SK-N-SH (cell line): ENCODE measurements at regions not wholly inside any gene's neighbourhood (a gene's known extent, or its start where the extent isn't known, plus 50 kb on each side); places are given as distances from the start of the nearest gene placed in this dataset.

Experiments used
- CTCF ChIA-PET: fragments of 300-600, 350-600 bp; formaldehyde crosslinking; extraction: SDS; loops from one replicate; lab custom pipeline; 2021; lab: Yijun Ruan, JAX
- POLR2A ChIA-PET: fragments of 350-600 bp; sonication (Branson Sonifier 250); formaldehyde crosslinking; extraction: SDS; loops from one replicate; lab custom pipeline; 2020; ENCODE audit warnings: antibody characterized with exemption, inconsistent platforms; lab: Yijun Ruan, JAX
- DNase-seq: peaks from one replicate; pipeline ENCODE4 v3.0.0; 2012
- H2AFZ ChIP-seq: fragments of 200-600 bp; sonication (generic); 2 replicates; pipeline ENCODE4 v1.8.1; 2016; ENCODE audit warnings: antibody characterized with exemption, mild to moderate bottlenecking, low read depth
- H3F3A ChIP-seq: fragments of 200-600 bp; sonication (generic); replicated peaks from 2 replicates; pipeline ENCODE3; 2016; ENCODE audit warnings: antibody characterized with exemption, mild to moderate bottlenecking; ENCODE audit not compliant: insufficient read depth
- H3K27ac ChIP-seq, 2 experiments: fragments of 200-500 bp in 1 of 2; fragments of 200-600 bp in 1 of 2; sonication (Bioruptor generic) in 1 of 2; sonication (generic), shearing (Covaris generic) in 1 of 2; 2 replicates each; pipeline versions ENCODE4 v1.5.1 to v1.6.1; 2014 to 2016; ENCODE audit warnings: low read depth in 2 of 2, inconsistent platforms in 1 of 2, low read length in 1 of 2, mild to moderate bottlenecking in 1 of 2, mixed read lengths in 1 of 2
- H3K27me3 ChIP-seq: fragments of 200-600 bp; sonication (generic), shearing (Covaris generic); 2 replicates; pipeline ENCODE4 v1.6.1; 2016; ENCODE audit warnings: mixed run types; ENCODE audit not compliant: insufficient read depth
- H3K36me3 ChIP-seq, 2 experiments: fragments of 200-500 bp in 1 of 2; fragments of 200-600 bp in 1 of 2; sonication (Bioruptor generic) in 1 of 2; sonication (generic) in 1 of 2; replicated peaks in 1 of 2; 2 replicates each; pipeline versions ENCODE3 to v1.5.1; 2014 to 2016; ENCODE audit warnings: low read length in 1 of 2, mild to moderate bottlenecking in 1 of 2; ENCODE audit not compliant: insufficient read depth in 2 of 2, control insufficient read depth in 1 of 2
- H3K4me1 ChIP-seq, 2 experiments: fragments of 200-500 bp in 1 of 2; fragments of 200-600 bp in 1 of 2; sonication (Bioruptor generic) in 1 of 2; sonication (generic), shearing (Covaris generic) in 1 of 2; 2 replicates each; pipeline versions ENCODE4 v1.5.1 to v1.6.1; 2014 to 2016; ENCODE audit warnings: low read depth in 1 of 2, low read length in 1 of 2, mixed run types in 1 of 2; ENCODE audit not compliant: insufficient read depth in 2 of 2, control insufficient read depth in 1 of 2
- H3K4me2 ChIP-seq: fragments of 200-600 bp; sonication (generic), shearing (Covaris generic); 2 replicates; pipeline ENCODE4 v1.6.1; 2017; ENCODE audit warnings: mixed run types
- H3K4me3 ChIP-seq, 2 experiments: fragments of 200-500 bp in 1 of 2; fragments of 200-600 bp in 1 of 2; sonication (Bioruptor generic) in 1 of 2; sonication (generic), shearing (Covaris generic) in 1 of 2; 2 replicates each; pipeline versions ENCODE4 v1.5.1 to v1.8.1; 2014 to 2016; ENCODE audit warnings: low read depth in 2 of 2, inconsistent platforms in 1 of 2, low read length in 1 of 2, mild to moderate bottlenecking in 1 of 2, mixed read lengths in 1 of 2, moderate library complexity in 1 of 2
- H3K79me2 ChIP-seq: fragments of 200-600 bp; sonication (generic); 2 replicates; pipeline ENCODE4 v1.8.1; 2017; ENCODE audit warnings: mild to moderate bottlenecking; ENCODE audit not compliant: insufficient read depth
- H3K9ac ChIP-seq: fragments of 200-600 bp; sonication (generic); 2 replicates; pipeline ENCODE4 v1.6.1; 2017; ENCODE audit warnings: mixed run types
- H3K9me2 ChIP-seq: fragments of 200-600 bp; sonication (generic); 2 replicates; pipeline ENCODE4 v1.6.1; 2017; ENCODE audit warnings: mixed run types
- H3K9me3 ChIP-seq: fragments of 200-600 bp; sonication (generic); 2 replicates; pipeline ENCODE4 v1.6.1; 2017; ENCODE audit warnings: mixed run types, mild to moderate bottlenecking, moderate library complexity
- H4K20me1 ChIP-seq: fragments of 200-600 bp; sonication (generic); 2 replicates; pipeline ENCODE4 v1.6.1; 2017; ENCODE audit warnings: mild to moderate bottlenecking, mixed run types; ENCODE audit not compliant: insufficient read depth
- CHD2 ChIP-seq: fragments of 150-350 bp; IDR thresholded peaks from 2 replicates; pipeline ENCODE4 v1.6.1; 2018; ENCODE audit warnings: low read length; ENCODE audit not compliant: partially characterized antibody
- CTCF ChIP-seq: fragments of 200-600 bp; sonication (generic); IDR thresholded peaks from 2 replicates; pipeline ENCODE4 v1.6.1; 2017; ENCODE audit warnings: antibody characterized with exemption, mild to moderate bottlenecking, moderate library complexity
- EP300 ChIP-seq, 2 experiments: IDR thresholded peaks; 2 replicates each; pipeline versions ENCODE4 v1.4.0 to v1.6.1; 2012; ENCODE audit warnings: borderline replicate concordance in 1 of 2, low read depth in 1 of 2, low read length in 1 of 2
- EZH2phosphoT487 ChIP-seq: fragments of 200-600 bp; sonication (generic); IDR thresholded peaks from 2 replicates; pipeline ENCODE4 v1.6.1; 2017; ENCODE audit warnings: low read depth, mixed run types, mild to moderate bottlenecking, antibody characterized with exemption, moderate library complexity, borderline replicate concordance
- FOSL2 ChIP-seq: IDR thresholded peaks from 2 replicates; pipeline ENCODE4 v1.4.0; 2012; ENCODE audit warnings: low read depth, mild to moderate bottlenecking, moderate library complexity, borderline replicate concordance
- FOXM1 ChIP-seq: IDR thresholded peaks from 2 replicates; pipeline ENCODE4 v1.4.0; 2012; ENCODE audit warnings: low read depth, mild to moderate bottlenecking
- GABPA ChIP-seq: IDR thresholded peaks from 2 replicates; pipeline ENCODE4 v1.4.0; 2012; ENCODE audit warnings: low read depth, mild to moderate bottlenecking
- IRF3 ChIP-seq: fragments of 150-350 bp; IDR thresholded peaks from 2 replicates; pipeline ENCODE4 v1.6.1; 2016; ENCODE audit warnings: mild to moderate bottlenecking, low read depth, low read length
- NRF1 ChIP-seq: IDR thresholded peaks from 2 replicates; pipeline ENCODE4 v1.6.1; 2012; ENCODE audit warnings: low read depth, mild to moderate bottlenecking, low read length
- PBX3 ChIP-seq: IDR thresholded peaks from 2 replicates; pipeline ENCODE4; 2012
- POLR2AphosphoS5 ChIP-seq: IDR thresholded peaks from 2 replicates; pipeline ENCODE4 v1.6.1; 2012; ENCODE audit warnings: low read depth, low read length
- REST ChIP-seq: IDR thresholded peaks from 2 replicates; pipeline ENCODE4 v1.6.1; 2012; ENCODE audit warnings: mild to moderate bottlenecking, low read depth, low read length, moderate library complexity
- RFX5 ChIP-seq: IDR thresholded peaks from 2 replicates; pipeline ENCODE4 v1.6.1; 2012; ENCODE audit warnings: mild to moderate bottlenecking, improper control_type of control experiment, low read length
- TAF1 ChIP-seq: IDR thresholded peaks from 2 replicates; pipeline ENCODE4 v1.6.1; 2012; ENCODE audit warnings: low read depth, mild to moderate bottlenecking, low read length, moderate library complexity, borderline replicate concordance
- TCF12 ChIP-seq: IDR thresholded peaks from 2 replicates; pipeline ENCODE4 v1.4.0; 2012
- TEAD4 ChIP-seq: IDR thresholded peaks from 2 replicates; pipeline ENCODE4 v1.4.0; 2012; ENCODE audit warnings: mild to moderate bottlenecking, borderline replicate concordance; ENCODE audit not compliant: insufficient read depth
- USF2 ChIP-seq: fragments of 150-350 bp; IDR thresholded peaks from 2 replicates; pipeline ENCODE4 v1.6.1; 2017; ENCODE audit warnings: antibody characterized with exemption, low read length, low read depth, borderline replicate concordance
- WGBS: methylation state at CpG from one replicate; pipeline ENCODE4 v1.1.6; 2017; ENCODE audit warnings: low lambda C conversion rate; 5-methylcytosine and 5-hydroxymethylcytosine counted together
- TF ChIP-seq, protein P1 (sequence below): IDR thresholded peaks from 2 replicates; pipeline ENCODE4 v1.4.0; 2012; ENCODE audit warnings: low read depth, borderline replicate concordance

- CTCF ChIA-PET: interaction anchor here (1.0 kb wide), 1 partner anchor 25 kb away, joined by 3 read pairs; no protein-coding TSS in a partner anchor
- Histone ChIP-seq H3K27ac (no peak overlapping the region), H3K9ac (no peak overlapping the region), H3K9me3 (no peaks in the 10 kb centered on the region), H2AFZ (no peak overlapping the region), H4K20me1 (no peaks in the 10 kb centered on the region), H3K4me3 (no peak overlapping the region), H3K27me3 (no peaks in the 10 kb centered on the region), H3F3A (no peaks in the 10 kb centered on the region), H3K4me1 (no peaks in the 10 kb centered on the region), H3K36me3 (no peaks in the 10 kb centered on the region), H3K9me2 (no peaks in the 10 kb centered on the region), H3K4me2 (no peak overlapping the region), H3K79me2 (no peaks in the 10 kb centered on the region)
- POLR2A ChIA-PET: no interaction called here
- no peak for TF ChIP-seq TAF1
- no peak for TF ChIP-seq CHD2
- no peak for TF ChIP-seq PBX3
- DNase-seq: no peak
Observed at GRCh38 chr2:81648806-81649205, 1344.3 kb upstream of the LRRTM1 start.

- Histone ChIP-seq H3K4me2 (no peak overlapping the region), H3K9ac (no peak overlapping the region), H3F3A (no peaks in the 10 kb centered on the region), H3K4me1 (no peaks in the 10 kb centered on the region), H3K27me3 (no peaks in the 10 kb centered on the region), H3K4me3 (no peak overlapping the region), H3K79me2 (no peaks in the 10 kb centered on the region), H3K27ac (no peak overlapping the region), H3K36me3 (no peaks in the 10 kb centered on the region), H3K9me3 (no peaks in the 10 kb centered on the region), H3K9me2 (no peaks in the 10 kb centered on the region), H4K20me1 (no peaks in the 10 kb centered on the region), H2AFZ (no peak overlapping the region)
- 8% methylated on average over 5 of the region's 5 CpGs for WGBS
- POLR2A ChIA-PET: no interaction called here
- no peak for DNase-seq
- CTCF ChIA-PET: no interaction called here
- TF ChIP-seq GABPA (no peak), USF2 (no peak), IRF3 (no peak), EP300 (IDR thresholded peaks at IDR 0.05; ENCODE audit: borderline replicate concordance in 1 of 2, low read depth in 1 of 2, low read length in 1 of 2) (no peak), TCF12 (no peak), RFX5 (no peak), CTCF (no peak), FOXM1 (no peak), REST (no peak), FOSL2 (no peak), NRF1 (no peak), CHD2 (no peak), POLR2AphosphoS5 (no peak), EZH2phosphoT487 (no peak), TEAD4 (no peak)
- TF ChIP-seq, protein P1, sequence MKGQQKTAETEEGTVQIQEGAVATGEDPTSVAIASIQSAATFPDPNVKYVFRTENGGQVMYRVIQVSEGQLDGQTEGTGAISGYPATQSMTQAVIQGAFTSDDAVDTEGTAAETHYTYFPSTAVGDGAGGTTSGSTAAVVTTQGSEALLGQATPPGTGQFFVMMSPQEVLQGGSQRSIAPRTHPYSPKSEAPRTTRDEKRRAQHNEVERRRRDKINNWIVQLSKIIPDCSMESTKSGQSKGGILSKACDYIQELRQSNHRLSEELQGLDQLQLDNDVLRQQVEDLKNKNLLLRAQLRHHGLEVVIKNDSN: no peak
Observed at GRCh38 chr2:81648370-81648769, 1343.8 kb upstream of the LRRTM1 start.
